ENCODE measurements at regions not wholly inside any gene's neighbourhood (a gene's known extent, or its start where the extent isn't known, plus 50 kb on each side); places are given as distances from the start of the nearest gene placed in this dataset.

- TF ChIP-seq, protein P1, sequence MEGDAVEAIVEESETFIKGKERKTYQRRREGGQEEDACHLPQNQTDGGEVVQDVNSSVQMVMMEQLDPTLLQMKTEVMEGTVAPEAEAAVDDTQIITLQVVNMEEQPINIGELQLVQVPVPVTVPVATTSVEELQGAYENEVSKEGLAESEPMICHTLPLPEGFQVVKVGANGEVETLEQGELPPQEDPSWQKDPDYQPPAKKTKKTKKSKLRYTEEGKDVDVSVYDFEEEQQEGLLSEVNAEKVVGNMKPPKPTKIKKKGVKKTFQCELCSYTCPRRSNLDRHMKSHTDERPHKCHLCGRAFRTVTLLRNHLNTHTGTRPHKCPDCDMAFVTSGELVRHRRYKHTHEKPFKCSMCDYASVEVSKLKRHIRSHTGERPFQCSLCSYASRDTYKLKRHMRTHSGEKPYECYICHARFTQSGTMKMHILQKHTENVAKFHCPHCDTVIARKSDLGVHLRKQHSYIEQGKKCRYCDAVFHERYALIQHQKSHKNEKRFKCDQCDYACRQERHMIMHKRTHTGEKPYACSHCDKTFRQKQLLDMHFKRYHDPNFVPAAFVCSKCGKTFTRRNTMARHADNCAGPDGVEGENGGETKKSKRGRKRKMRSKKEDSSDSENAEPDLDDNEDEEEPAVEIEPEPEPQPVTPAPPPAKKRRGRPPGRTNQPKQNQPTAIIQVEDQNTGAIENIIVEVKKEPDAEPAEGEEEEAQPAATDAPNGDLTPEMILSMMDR (IDR thresholded peaks at IDR 0.05; ENCODE audit: low read depth, low read length), result no peak
- TF ChIP-seq POLR2A (IDR thresholded peaks at IDR 0.05; ENCODE audit: extremely low read depth, insufficient read length), result no peak
- no peak for TF ChIP-seq MAX (IDR thresholded peaks at IDR 0.05; ENCODE audit: low read depth, low read length)
Measured at GRCh38 chr2:217071416-217071815, 211.6 kb upstream of the TNP1 start.

Measured in NB4 (cell line).